ENCODE measurements at regions not wholly inside any gene's neighbourhood (a gene's known extent, or its start where the extent isn't known, plus 50 kb on each side); places are given as distances from the start of the nearest gene placed in this dataset.

GRCh38 chr2:147588191-147588590 is 256.6 kb upstream of the ACVR2A start:
- TF ChIP-seq EZH2 (IDR thresholded peaks at IDR 0.05; ENCODE audit: low read length, missing control alignments) (no peak), CTCF (conservative IDR thresholded peaks at IDR 0.05 in 1 of 2, IDR thresholded peaks at IDR 0.05 in 1 of 2; ENCODE audit: low read depth in 1 of 2, low read length in 2 of 2) (no peak)

All from fibroblast of lung (primary cell).